ENCODE measurements at regions not wholly inside any gene's neighbourhood (a gene's known extent, or its start where the extent isn't known, plus 50 kb on each side); places are given as distances from the start of the nearest gene placed in this dataset.

DNA sequence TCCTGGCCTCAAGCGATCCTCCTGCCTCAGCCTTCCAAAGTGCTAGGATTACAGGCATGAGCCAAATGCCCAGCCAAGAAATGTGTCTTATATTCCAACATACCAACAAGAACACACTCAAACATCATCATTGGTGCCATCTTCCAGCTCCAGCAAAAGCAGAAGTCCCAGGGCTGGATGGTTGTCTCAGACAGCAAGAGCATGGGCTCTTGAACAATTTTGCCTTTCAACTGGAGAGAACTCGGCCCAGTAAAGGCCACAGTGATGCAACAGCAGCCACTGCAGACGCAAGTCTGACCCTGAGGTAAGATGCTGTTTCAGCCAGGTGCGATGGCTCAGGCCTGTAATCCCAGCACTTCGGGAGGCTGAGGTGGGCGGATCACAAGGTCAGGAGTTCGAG, 52.8 kb upstream of the NFE2L3 start:
- TF ChIP-seq, protein P1, sequence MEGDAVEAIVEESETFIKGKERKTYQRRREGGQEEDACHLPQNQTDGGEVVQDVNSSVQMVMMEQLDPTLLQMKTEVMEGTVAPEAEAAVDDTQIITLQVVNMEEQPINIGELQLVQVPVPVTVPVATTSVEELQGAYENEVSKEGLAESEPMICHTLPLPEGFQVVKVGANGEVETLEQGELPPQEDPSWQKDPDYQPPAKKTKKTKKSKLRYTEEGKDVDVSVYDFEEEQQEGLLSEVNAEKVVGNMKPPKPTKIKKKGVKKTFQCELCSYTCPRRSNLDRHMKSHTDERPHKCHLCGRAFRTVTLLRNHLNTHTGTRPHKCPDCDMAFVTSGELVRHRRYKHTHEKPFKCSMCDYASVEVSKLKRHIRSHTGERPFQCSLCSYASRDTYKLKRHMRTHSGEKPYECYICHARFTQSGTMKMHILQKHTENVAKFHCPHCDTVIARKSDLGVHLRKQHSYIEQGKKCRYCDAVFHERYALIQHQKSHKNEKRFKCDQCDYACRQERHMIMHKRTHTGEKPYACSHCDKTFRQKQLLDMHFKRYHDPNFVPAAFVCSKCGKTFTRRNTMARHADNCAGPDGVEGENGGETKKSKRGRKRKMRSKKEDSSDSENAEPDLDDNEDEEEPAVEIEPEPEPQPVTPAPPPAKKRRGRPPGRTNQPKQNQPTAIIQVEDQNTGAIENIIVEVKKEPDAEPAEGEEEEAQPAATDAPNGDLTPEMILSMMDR (conservative IDR thresholded peaks at IDR 0.05; ENCODE audit: low read depth, low read length) = no peak
- TF ChIP-seq EZH2 (IDR thresholded peaks at IDR 0.05; ENCODE audit: borderline replicate concordance, low read depth, low read length, poor library complexity, severe bottlenecking) = no peak
